ENCODE measurements at regions not wholly inside any gene's neighbourhood (a gene's known extent, or its start where the extent isn't known, plus 50 kb on each side); places are given as distances from the start of the nearest gene placed in this dataset.
"Not testable (repeated sequence)": the region's sequence is repeated elsewhere in the genome, so short reads cannot be mapped to it uniquely, and the experiment has no call there.

DNA sequence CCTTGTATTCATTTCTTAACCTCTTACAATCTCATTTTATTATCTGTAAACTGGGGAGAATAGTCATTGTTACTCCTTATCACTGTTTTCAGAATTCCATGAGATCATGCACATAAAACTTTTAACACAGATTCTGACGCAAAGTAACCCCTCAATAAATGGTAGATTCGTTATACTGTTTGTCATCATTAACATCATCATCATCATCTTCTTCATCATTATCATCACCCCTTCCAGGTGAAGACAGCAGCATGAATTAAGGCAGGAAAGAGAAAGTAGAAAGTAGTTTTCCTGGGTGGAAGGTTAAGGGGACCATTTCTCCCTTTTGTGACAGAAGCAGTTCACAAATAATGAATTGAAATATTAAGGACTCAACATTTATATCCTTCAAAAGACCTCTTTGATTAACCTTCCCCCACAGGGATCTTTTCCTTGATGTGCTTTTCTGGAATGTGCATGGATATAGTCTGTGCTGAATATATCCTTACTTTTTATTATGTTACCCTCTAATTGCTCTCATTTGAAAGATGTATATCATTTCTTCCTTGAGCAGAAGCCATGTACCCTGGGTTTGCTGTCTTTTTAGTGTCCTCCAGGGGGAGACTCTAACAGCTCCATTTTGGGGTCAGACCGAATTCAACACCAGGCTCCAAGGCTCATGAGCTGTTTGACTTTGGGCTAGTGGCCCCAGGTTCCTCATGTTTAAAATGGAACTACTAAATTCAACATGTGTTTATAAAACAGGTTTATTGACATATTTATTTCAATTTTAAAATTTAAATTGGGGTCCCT is 1029.9 kb upstream of the WWC1 start:
- DNase-seq (ENCODE audit: low read depth, low spot score): peak; percentile 53

DNA sequence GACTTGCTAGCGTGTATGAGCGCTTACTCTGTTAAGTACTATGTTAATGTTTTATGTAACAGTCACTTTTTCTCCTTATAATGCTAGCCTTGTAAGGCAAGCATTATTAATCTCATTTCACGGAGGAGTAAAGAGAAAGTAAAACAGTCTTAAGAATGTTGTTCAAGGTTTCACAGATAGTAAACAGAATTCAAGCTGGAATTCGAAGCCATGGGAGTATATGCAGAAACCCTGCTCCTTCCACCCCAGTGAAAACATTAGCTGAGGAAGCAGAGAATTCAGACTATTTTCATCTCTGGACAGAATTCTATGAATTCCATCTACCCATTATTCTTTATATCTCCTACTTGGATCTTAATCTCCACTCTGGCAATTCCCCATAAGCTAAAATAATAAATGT is 1028.3 kb upstream of the WWC1 start:
- in situ Hi-C loops (cut with HindIII; ENCODE audit: low pct_unique_long_range_greater_than_20kb, low sequenced_read_pairs): no loop called here
- DNase-seq (ENCODE audit: low read depth, low spot score): no peak

More for the DNA sequence above, 1029.9 kb upstream of the WWC1 start:
- in situ Hi-C loops (cut with HindIII; ENCODE audit: low pct_unique_long_range_greater_than_20kb, low sequenced_read_pairs): no loop called here

DNA sequence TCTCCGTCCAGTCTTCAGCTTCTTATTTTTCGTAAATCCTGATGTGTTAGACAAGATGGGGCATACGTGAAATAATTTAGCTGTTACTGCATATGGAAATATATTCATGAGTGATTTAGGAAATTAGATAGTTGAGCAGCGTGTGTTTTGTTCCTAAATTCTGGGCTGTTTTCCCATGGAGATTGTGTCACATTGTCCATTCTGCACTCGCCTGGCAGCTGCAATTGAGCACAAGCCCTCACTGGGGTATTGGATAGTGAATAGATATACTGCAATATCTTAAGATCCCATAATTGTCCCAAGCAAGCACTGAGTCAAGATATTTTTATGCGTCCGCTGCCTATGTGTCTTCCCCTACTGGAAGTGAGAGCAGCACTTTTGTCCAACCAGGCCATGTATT is 1027.1 kb upstream of the WWC1 start:
- no peak for DNase-seq (ENCODE audit: low read depth, low spot score)
- in situ Hi-C loops (cut with HindIII; ENCODE audit: low pct_unique_long_range_greater_than_20kb, low sequenced_read_pairs): no loop called here

DNA sequence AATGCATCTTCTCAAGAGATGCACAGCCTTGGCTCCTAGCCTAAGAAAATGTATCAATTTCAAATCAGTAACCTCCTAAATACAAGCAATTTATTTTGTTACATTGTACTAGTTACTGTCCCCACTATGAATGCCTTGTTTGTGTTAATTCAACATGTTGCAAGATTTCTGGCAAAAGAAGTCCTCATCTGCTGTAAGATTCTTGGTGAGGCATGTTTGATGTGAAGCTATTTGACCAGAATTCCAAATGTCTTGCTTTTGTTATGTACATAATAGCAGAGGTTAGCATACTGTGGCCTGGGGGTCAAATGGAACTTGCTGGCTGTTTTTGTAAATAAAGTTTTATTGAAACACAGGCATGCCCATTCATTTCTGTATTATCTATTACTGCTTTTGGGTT is 1023.1 kb upstream of the WWC1 start:
- DNase-seq (ENCODE audit: low read depth, low spot score): no peak
- in situ Hi-C loops (cut with HindIII; ENCODE audit: low pct_unique_long_range_greater_than_20kb, low sequenced_read_pairs): no loop called here

DNA sequence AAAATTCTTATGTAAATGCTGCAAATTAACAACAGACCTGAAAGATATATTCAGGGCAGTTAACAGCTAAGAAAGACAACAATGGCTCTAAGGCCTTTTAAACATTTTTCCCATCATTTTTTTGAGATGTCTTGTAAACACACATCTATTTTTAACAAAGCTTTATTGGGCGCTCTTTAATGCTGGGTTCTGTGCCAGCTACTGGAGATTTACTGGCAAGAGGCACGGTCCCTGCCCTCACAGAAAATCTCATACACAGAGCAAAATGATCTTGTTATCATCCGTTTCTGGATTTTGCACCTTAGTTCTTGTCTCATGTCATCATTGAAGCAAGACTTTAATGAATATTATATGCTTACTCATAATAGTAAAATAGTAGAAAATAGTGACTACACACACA is 1022.3 kb upstream of the WWC1 start:
- in situ Hi-C loops (cut with HindIII; ENCODE audit: low pct_unique_long_range_greater_than_20kb, low sequenced_read_pairs): no loop called here
- DNase-seq (ENCODE audit: low read depth, low spot score): no peak

DNA sequence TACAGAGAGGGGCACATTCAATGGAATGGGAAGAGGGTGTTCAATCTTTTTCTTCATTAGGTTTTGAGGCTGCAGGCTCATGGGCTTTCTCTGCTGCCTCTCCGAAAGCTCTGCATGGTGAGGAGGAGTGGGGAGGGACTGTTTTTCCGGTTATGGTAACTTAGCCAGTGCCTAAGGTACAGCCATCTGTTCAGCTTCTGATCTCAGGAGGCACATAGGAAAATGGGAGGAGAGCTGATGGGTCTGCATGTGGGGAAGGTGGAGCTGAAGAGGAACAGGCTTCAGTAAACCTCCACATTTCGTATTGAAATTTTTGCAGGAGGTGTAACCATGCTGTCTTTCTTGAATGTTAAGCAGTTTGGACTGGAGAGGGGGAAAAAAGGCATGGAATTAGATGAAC is 1020.4 kb upstream of the WWC1 start:
- DNase-seq (ENCODE audit: low read depth, low spot score): no peak
- in situ Hi-C loops (cut with HindIII; ENCODE audit: low pct_unique_long_range_greater_than_20kb, low sequenced_read_pairs): no loop called here

DNA sequence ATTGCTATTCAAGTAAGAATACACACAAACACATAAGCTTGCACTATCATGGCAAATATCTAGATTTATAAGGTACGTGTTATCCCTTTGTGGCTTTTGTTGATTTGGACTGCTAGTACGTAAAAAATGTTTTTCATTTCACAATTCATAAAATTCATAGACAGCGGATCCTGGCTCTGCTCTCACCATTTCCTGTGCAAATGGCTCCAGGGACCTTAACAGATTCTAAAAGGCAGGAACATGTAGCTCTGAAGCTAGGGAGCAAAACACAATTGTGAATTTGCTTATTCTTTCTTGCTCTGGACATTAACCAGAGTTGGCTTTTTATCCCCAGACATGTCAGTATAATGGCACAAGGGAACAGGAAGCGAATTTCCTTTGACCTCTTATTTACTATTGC is 1019.9 kb upstream of the WWC1 start:
- no peak for DNase-seq (ENCODE audit: low read depth, low spot score)
- in situ Hi-C loops (cut with HindIII; ENCODE audit: low pct_unique_long_range_greater_than_20kb, low sequenced_read_pairs): no loop called here

DNA sequence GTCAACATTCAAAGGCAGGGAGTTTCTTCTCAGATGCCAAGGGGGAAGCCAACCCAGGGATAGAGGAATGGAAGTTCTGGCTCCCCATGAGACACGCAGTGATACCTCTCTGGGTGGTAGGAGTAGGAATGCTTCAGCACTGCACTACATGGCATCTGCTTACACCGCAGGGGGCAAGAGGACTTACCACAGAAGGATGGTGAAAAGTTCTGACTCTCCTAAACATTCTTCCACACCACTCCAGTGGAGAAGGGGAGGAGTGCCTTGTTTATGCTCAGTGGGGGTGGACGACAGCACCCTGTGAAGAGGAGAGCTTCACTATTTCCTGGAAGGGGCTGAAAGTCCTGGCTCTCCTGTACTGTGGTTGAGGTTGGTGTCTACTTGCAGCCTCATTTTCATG is 1011.3 kb upstream of the WWC1 start:
- in situ Hi-C loops (cut with HindIII; ENCODE audit: low pct_unique_long_range_greater_than_20kb, low sequenced_read_pairs): no loop called here
- no peak for DNase-seq (ENCODE audit: low read depth, low spot score)

DNA sequence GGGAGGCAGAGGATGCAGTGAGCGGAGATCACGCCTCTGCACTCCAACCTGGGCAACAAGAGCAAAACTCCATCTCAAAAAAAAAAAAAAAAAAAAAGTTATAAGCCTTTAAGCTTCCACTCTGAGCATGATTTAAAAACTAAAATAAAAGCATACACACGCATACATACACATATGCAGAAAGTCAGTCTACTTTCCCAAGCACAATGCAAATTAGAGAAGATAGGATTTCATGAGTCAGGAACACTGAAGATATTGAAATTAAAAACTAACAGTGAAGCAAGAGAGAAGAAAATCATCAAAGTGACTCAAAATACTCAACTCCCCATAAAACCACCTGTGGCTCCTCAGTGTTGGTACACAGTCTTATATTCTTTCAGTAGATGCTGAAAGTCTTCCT is 1009.5 kb upstream of the WWC1 start:
- DNase-seq (ENCODE audit: low read depth, low spot score): no peak
- in situ Hi-C loops (cut with HindIII; ENCODE audit: low pct_unique_long_range_greater_than_20kb, low sequenced_read_pairs): no loop called here

DNA sequence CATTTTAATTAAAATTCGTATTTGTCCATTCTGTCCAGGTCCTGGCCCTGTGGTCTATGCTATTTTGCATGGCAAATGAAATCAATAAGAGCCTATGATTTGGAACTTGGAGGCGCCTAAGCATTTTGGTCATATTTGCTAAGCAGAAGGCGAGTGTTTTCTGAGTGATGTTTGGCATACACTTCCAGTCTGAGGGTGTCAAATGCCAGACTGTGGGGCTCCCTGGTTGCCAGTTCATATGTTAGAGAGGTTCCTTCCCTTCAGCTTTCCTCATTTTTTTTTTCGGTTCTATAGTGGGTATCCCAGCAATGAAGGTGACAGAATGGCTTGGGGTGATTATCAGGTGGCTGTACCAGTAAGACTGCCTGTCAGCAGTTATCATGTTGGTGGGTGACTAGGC is 1007.8 kb upstream of the WWC1 start:
- no peak for DNase-seq (ENCODE audit: low read depth, low spot score)
- in situ Hi-C loops (cut with HindIII; ENCODE audit: low pct_unique_long_range_greater_than_20kb, low sequenced_read_pairs): no loop called here

DNA sequence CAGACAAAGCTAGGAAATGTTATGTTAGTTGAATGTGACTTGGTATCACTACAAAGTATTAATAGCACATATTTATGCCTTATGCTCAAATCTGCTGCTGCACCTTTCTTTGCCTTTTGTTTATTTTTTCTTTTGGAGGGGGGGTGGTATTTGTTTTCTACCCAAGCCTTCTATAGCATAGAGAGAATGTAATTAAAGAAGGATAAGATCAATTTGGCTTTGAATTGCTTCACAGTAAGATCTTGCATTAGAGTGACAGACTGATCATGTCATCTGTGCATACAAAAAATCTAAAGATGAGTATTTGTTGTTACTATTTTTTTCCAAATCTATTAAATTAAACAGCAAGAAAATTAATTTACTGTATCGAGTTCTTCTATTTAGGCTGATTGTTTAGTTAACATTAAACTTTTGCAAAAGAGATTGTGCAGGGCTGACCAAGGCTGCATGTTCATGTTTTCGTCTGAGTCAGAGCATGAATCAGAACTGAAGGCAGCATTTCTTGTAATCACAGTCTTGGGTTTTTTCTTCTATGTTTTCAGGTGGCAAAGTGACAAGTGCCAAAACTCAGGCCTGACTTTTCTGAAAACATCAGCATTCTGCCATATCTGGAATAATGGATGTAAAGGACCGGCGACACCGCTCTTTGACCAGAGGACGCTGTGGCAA is 1007.1 kb upstream of the WWC1 start:
- DNase-seq (ENCODE audit: low read depth, low spot score): no peak
- in situ Hi-C loops (cut with HindIII; ENCODE audit: low pct_unique_long_range_greater_than_20kb, low sequenced_read_pairs): no loop called here

DNA sequence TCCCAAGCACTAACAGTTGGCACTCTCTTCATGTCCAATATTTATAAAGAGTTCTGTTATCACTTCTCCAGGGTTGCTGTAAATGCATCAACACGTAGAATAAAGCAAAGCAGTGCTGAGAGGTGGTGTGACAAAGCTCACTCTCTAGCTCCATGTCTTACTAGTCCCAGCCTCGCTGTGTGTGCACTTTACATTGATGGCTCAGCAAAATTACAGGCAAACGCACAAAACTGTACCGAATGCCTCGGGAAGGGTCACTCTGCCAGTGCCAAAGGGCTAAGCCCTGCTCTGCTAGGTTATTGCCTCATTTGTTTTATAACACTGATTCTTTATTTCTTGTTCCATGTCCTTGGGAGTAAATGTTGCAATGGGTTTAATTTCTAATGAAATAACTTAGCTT is 1005.9 kb upstream of the WWC1 start:
- in situ Hi-C loops (cut with HindIII; ENCODE audit: low pct_unique_long_range_greater_than_20kb, low sequenced_read_pairs): no loop called here
- no peak for DNase-seq (ENCODE audit: low read depth, low spot score)

DNA sequence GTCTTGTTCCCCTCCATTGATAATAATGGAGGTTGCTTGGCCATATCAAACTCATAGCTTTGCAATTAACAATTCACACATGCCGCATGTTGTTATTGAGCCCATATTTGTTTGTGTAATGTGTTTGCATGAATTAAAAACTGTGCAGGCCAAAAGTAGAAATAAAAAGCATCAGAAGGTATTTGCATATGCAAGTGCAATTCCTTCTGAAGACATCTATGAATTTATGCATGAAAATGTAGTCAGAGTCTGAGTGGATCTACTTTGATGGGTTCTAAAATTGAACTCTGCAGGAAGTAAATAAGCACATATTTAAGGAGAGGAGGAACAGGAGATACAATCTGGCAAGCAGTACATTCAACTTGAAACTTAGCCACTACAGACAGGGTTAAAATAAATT is 1004.6 kb upstream of the WWC1 start:
- in situ Hi-C loops (cut with HindIII; ENCODE audit: low pct_unique_long_range_greater_than_20kb, low sequenced_read_pairs): no loop called here
- no peak for DNase-seq (ENCODE audit: low read depth, low spot score)

DNA sequence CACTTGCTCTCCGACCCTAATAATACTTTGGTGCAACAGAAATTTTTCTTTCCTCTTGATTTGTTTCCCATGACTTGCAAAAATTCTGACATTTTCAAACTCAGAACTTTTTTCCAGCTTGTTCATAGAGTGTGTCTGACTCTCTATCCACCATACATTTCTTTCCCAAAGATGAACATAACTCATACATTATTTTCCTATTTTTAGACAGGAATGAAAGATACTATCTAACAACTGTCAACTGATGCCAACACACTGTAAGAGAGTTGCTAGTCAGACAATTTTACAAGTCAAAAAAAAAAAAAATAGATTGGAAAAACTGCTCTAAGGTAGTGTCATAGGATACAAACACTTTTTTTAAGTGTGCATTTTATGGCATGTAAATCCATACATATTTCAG is 1001.0 kb upstream of the WWC1 start:
- DNase-seq (ENCODE audit: low read depth, low spot score): no peak
- in situ Hi-C loops (cut with HindIII; ENCODE audit: low pct_unique_long_range_greater_than_20kb, low sequenced_read_pairs): no loop called here

DNA sequence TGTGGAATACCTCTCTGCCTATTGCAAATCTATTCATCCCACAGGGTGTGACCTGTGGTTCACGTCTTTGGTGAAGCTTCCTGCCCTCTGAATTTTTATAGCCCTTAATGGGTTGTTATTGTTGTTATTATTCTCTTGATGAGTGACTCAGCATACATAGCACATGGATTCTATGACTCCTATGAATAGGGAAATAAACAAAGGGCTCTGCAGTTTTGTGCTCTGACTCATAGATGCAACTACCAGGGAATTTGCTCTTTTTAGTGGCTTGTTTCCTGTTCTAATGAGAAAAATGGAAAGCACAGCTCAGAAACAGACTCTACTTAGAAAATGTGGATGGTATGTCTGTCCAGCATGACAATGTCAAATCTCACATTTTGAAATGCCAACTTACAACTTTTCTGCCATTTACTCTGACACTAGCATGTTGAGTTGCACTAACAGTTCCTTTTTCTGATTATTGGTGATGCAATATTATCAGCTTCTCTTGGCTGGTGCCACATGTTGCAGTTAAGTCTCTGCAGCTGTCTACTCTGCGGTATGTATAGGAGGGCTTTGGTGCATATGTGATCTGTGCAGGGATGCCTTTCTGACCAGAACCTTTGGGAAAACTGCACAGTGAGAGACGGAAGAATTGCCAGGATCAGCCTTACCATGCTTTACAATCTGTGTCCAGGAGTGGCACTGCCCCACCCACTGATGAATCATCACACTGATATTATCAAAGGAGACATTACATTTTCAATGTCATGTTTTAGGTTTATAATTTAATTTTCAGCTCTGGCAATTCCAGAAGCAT is 996.4 kb upstream of the WWC1 start:
- in situ Hi-C loops (cut with HindIII; ENCODE audit: low pct_unique_long_range_greater_than_20kb, low sequenced_read_pairs): no loop called here
- peak; percentile 86 for DNase-seq (ENCODE audit: low read depth, low spot score)

DNA sequence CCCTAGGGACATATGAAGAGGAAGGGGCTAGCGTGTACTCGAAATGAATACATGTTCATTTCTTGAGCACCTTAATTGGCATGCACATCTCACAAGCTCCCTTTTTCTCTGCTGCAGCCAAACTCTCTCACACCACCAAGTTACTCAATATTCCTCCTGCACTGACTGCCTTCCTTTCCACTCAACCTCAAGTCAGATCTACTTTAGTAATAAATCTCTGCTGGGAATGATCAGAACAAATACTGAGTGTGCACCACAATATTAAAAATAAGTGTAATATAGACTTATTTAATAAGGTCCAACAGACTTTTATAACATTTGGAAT is 995.8 kb upstream of the WWC1 start:
- no peak for DNase-seq (ENCODE audit: low read depth, low spot score)
- in situ Hi-C loops (cut with HindIII; ENCODE audit: low pct_unique_long_range_greater_than_20kb, low sequenced_read_pairs): no loop called here

DNA sequence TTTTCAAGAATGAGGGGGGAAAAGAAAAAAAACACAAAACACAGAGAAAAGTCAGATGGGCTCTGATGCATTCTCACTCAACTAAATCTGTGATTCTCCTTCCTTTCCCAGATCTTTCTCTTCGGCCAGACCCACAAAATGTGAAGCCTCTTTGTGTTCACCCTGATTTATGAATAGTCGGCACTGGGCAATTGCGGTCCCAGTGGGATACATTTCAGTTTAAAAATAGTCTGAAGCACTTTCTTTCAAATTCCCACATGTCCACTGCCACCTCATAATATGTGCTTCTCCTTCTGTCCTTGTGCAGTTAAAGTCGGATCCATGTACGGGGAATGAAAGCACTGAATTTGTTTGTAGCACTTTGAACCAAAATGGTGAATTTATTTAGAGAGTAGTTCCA is 995.4 kb upstream of the WWC1 start:
- DNase-seq (ENCODE audit: low read depth, low spot score): peak; percentile 81

DNA sequence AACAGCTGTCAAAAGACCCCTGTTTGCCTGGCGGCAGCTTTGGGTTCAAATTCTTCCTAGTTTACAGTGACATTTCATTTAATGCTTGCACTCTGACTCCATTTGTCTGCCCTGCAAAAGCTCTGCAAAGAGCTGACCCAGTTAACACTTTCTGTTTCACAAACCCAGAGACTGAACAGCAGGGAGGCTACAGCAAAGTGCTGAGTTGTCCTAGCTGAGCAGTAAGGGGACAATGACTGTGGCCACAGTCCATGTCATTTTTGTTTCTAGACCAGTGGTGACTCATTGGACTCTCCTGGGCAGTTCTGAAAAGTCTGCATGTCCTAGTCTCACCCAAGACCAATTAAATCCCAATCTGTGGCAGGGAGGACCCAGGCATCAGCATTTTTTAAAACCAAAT is 994.8 kb upstream of the WWC1 start:
- no peak for DNase-seq (ENCODE audit: low read depth, low spot score)
- in situ Hi-C loops (cut with HindIII; ENCODE audit: low pct_unique_long_range_greater_than_20kb, low sequenced_read_pairs): no loop called here

More for the DNA sequence above, 995.4 kb upstream of the WWC1 start:
- in situ Hi-C loops (cut with HindIII; ENCODE audit: low pct_unique_long_range_greater_than_20kb, low sequenced_read_pairs): no loop called here

DNA sequence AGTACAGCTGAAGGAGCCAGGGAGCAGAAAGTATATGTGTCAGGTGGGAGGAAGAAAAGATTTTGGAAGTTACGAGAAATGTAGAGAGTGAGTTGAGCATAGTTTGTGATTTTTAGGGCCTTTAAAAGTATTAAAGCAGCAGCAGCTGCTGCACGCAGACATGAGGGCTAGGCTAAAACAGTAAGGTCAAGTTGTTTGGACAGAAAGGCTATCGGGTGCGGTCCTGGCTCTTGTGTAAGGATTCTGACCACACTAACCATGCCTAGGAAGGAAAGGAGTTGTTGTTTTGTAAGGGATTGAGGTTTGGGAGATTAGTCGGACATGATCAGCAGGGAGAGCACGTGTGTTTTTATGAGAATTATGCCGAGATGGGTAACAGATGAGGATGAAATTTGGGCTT is 991.6 kb upstream of the WWC1 start:
- in situ Hi-C loops (cut with HindIII; ENCODE audit: low pct_unique_long_range_greater_than_20kb, low sequenced_read_pairs); DNase-seq (ENCODE audit: low read depth, low spot score): not testable (repeated sequence)

Data from SK-MEL-5 (cell line).